ENCODE measurements at regions not wholly inside any gene's neighbourhood (a gene's known extent, or its start where the extent isn't known, plus 50 kb on each side); places are given as distances from the start of the nearest gene placed in this dataset.

- no peaks in the 10 kb centered on the region for H3K4me1 ChIP-seq
- H3K27ac ChIP-seq, result no peak overlapping the region
- DNase-seq, result no peak
- WGBS, 5 donors, result 63 to 89% (median 71%) methylated on average over 1 of the region's 1 CpG
- no peaks in the 10 kb centered on the region for H3K36me3 ChIP-seq
- H3K4me3 ChIP-seq, result no peak overlapping the region
- TF ChIP-seq CTCF (IDR thresholded peaks at IDR 0.05), result no peak
- no peaks in the 10 kb centered on the region for H3K9me3 ChIP-seq
- intact Hi-C loops (cut with DNase I; ENCODE audit: low total_unique reads), result no loop called here
- H3K27me3 ChIP-seq, result no peaks in the 10 kb centered on the region
These were observed 377.4 kb downstream of the CD109 start for GRCh38 chr6:74073429-74073828.

GRCh38 chr6:74071214-74071613 lies 375.2 kb downstream of the CD109 start:
- Histone ChIP-seq H3K4me1 (no peaks in the 10 kb centered on the region), H3K27me3 (no peaks in the 10 kb centered on the region), H3K27ac (no peak overlapping the region), H3K9me3 (no peaks in the 10 kb centered on the region), H3K36me3 (no peaks in the 10 kb centered on the region), H3K4me3 (no peak overlapping the region)
- DNase-seq, result peak in 1 of 2 donors; percentile 15
- no peak for TF ChIP-seq POLR2AphosphoS5 (IDR thresholded peaks at IDR 0.05)
- TF ChIP-seq POLR2A (IDR thresholded peaks at IDR 0.05), result no peak
- TF ChIP-seq EP300 (IDR thresholded peaks at IDR 0.05), result no peak
- TF ChIP-seq CTCF (IDR thresholded peaks at IDR 0.05), result no peak
- intact Hi-C loops (cut with DNase I; ENCODE audit: low total_unique reads), result no loop called here

- no peaks in the 10 kb centered on the region for H3K27me3 ChIP-seq
- H3K4me3 ChIP-seq, result no peak overlapping the region
- DNase-seq, result no peak
- H3K27ac ChIP-seq, result no peak overlapping the region
- WGBS, 5 donors, result 55 to 66% (median 59%) methylated on average over 1 of the region's 1 CpG
- intact Hi-C loops (cut with DNase I; ENCODE audit: low total_unique reads), result no loop called here
- H3K9me3 ChIP-seq, result no peaks in the 10 kb centered on the region
- no peak for TF ChIP-seq POLR2A (IDR thresholded peaks at IDR 0.05)
- TF ChIP-seq POLR2AphosphoS5 (IDR thresholded peaks at IDR 0.05), result no peak
- no peak for TF ChIP-seq CTCF (IDR thresholded peaks at IDR 0.05)
- no peak for TF ChIP-seq EP300 (IDR thresholded peaks at IDR 0.05)
- no peaks in the 10 kb centered on the region for H3K36me3 ChIP-seq
- no peaks in the 10 kb centered on the region for H3K4me1 ChIP-seq
These were observed 374.7 kb downstream of the CD109 start for GRCh38 chr6:74070711-74071110.

GRCh38 chr6:74070091-74070490 lies 374.1 kb downstream of the CD109 start:
- intact Hi-C loops (cut with DNase I; ENCODE audit: low total_unique reads), result no loop called here
- WGBS, 5 donors, result 54 to 83% (median 71%) methylated on average over 1 of the region's 1 CpG

More at GRCh38 chr6:74070091-74070490, 374.1 kb downstream of the CD109 start:
- Histone ChIP-seq H3K9me3 (no peaks in the 10 kb centered on the region), H3K27me3 (no peaks in the 10 kb centered on the region), H3K27ac (no peak overlapping the region), H3K36me3 (no peaks in the 10 kb centered on the region), H3K4me3 (no peak overlapping the region), H3K4me1 (no peaks in the 10 kb centered on the region)
- no peak for DNase-seq
- TF ChIP-seq POLR2AphosphoS5 (IDR thresholded peaks at IDR 0.05), result no peak
- TF ChIP-seq CTCF (IDR thresholded peaks at IDR 0.05), result no peak
- TF ChIP-seq EP300 (IDR thresholded peaks at IDR 0.05), result no peak
- TF ChIP-seq POLR2A (IDR thresholded peaks at IDR 0.05), result no peak

Data from stomach (tissue), 8 donors.